Activated T-cell treated with anti-CD3 and anti-CD28 coated beads for 1 hour (primary cell): ENCODE measurements at regions not wholly inside any gene's neighbourhood (a gene's known extent, or its start where the extent isn't known, plus 50 kb on each side); places are given as distances from the start of the nearest gene placed in this dataset.

Source experiments
- DNase-seq: peaks from one replicate; pipeline ENCODE4 v3.0.0-alpha.2; 2020; ENCODE audit warnings: low read depth

DNA sequence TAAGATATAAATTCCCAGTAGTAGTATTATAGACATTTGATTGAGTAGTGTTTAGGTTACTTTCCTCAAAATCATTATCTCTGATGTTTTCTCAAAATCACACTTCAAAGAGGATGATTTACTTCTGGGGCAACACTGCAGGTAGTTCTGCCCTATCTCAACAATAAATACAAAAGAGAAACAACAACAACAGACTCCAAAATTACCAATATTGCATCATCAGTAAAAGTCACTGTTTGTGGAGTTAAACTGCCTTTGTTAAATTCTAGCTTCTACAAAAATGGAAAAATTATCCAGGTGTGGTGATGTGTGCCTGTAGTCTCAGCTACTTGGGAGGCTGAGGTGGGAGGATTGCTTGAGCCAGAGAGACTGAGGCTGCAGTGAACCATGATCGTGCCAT lies 637.6 kb upstream of the ZNF608 start:
- DNase-seq = no peak

DNA sequence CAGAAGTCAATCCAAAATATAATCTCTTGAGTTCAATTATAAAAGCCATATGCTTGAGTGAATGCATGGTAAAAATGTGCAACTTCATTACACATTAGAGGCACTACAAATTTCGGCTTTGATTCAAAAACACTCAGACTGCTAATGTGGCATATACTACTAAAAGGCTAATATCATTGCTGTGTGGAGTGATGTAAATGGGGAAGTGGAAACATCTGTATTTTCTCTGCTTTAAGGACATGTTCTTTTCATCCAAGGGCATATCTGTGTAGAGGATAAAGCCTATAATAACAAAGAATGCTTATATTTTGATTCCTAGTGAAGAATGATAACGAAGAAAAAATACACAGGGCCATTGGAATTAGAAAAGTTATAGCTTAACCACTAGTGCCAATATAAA lies 643.9 kb upstream of the ZNF608 start:
- no peak for DNase-seq

DNA sequence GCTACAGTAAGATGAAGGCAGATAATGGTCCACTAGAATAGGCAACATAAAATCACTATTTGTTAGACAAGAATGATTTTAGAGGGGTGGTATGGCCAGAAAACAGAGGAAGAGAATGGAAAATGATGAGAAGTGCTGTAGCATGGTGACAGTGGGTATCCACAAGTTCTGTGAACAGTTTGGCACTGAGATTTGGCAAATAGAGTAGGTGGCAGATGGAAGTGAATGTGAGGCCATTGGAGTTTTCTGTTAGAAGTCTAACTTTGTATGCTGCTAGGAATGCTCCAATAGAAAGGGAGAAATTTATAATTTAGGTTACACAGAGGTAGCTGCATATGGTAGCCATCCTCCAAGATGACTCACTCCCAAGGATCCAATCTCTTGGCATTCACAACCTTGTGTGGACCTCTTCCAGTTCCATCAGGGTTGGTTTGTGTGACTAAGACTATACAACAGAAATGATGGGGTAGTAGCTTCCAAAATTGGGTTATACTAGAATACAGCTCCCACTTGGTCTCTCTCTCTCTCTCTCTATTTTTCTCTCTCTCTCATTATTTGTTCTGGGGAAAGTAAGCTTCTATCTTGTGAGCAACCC lies 646.9 kb upstream of the ZNF608 start:
- no peak for DNase-seq

DNA sequence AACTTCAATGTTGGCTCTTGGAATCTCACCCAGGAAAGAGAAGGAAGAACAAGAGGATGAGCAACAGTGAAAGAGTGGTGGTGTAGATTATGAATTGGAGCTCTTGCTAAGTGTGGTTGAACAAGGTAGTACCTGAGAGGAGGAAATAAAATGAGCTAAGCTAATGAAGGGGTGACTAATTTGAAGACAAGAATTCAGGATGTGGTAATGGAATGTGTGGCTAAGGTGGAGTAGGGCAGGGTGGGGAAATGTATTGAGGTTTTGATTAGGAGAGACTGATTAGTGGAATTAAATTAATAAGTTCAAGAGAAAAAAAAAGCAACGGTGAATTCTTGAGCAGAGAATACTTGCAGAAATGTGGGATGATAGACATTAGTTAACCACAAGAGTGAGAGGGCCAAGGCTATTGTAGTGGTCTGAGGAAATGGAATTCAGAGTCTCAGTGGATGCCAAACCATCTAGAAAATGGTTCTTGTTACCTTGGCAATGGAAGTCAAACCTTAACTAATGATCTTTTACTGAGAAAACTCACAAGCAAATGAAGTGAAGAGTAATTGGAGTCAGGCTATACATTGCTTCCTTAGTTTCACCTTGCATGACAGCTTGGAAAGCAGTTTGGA lies 648.3 kb upstream of the ZNF608 start:
- no peak for DNase-seq

DNA sequence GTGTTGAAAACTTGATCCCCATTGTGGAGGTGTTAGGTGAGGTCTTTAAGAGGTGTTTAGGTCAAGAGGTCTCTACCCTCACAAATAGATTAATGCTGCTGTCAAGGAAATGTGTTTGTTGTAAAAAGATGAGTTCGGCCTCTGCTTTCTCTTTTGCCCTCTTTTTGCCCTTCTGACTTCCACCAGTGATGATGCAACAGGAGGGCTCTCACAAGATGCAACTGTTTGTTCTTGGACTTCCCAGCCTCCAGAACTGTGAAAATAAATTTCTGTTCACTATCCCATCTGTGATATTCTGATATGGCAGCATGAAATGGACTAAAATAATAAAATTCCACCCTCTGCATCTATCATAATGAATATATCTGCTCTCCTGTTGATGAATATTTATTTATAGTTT lies 650.0 kb upstream of the ZNF608 start:
- DNase-seq = no peak

DNA sequence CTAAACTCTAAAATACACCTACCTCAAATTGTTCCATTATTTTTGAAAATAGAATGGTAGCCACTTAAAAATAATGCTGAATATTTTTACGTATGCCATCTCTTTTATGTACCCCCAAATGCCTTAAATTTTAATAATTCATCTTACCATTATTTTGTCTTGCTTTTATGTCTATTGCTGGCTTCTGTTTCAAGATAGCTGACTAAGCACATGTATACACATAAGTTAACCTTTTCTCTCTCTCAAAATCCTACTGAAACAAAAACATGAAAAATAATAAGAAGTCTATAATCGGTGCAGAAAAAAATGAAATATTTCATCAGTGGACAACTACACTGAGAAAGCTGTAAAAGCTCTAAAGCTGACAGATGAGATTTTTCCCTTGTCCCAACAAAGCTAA lies 652.0 kb upstream of the ZNF608 start:
- DNase-seq = no peak

DNA sequence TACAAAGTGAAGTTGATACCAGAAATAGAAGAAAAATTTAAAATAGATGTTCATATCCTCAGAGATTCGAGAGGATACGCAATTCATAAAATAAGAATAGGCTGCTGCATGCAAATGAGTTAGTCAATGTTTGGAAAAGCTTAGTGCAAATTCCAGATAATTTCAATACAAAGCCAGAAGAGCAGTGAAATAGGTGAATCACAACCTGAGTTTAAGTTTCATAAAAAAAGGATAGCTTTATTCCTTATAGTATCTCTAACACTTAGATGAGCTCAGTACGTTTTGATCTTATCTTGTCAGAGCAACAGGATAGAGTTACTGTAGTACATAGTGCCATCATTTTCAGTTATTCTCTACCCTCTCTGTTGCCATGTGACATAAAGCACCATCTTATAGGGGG lies 653.4 kb upstream of the ZNF608 start:
- DNase-seq = no peak

DNA sequence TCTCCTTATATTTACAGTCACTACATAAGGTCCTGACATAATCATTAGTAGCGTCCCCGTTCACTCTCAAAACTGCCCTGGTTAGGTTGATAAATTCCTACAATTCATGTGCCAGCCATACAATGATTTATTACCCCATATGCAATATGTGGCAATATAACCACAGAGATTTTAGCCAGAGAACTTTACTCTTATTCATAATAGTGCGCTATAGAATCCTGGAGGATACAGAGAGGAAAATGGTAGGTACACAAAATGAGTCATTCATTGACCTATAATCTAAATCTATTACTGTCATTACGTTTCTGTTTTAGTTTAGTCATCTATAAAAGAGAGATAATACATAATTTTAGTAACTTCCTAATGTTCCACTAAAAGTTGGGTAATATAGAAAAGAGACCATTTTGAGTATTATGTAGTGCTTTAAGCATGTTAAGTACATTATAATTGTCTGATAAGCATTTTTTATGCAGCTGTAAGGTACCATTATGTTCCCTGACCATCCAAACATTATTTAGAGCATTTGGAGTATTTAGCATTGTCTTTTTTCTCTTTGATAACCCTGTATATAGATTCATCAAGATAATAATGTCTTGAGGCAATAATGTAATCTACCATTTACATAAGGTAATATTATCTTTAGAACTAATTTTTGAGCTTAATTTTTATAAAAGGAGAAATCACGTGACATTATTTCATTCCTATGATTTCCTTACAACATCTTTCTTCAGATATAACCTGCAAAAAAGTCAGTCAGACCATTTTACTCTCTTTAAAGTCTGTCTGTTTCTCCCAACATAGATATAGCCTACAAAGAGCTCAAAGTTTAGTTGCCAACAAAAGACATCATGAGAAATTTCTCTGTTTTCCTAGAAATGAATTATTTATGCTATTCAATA lies 655.5 kb upstream of the ZNF608 start:
- DNase-seq = no peak

DNA sequence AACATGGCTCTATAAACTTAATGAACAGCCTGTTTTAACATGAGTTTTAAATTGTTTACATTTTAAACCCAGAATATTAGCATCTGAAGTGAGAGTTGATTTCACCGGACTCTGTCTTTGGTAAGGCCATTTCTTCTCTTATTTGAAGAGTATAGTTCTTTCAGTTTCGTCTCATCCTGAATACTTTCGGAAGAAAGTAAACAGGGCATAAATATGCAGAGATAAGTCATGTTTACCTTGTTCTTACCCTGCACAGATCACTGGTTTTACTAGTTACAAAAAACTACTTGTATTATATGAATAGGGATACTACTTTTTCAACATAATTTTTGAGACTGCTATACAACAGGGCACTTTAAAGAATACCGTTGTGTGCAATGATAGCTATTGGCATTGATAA lies 656.3 kb upstream of the ZNF608 start:
- DNase-seq = no peak

DNA sequence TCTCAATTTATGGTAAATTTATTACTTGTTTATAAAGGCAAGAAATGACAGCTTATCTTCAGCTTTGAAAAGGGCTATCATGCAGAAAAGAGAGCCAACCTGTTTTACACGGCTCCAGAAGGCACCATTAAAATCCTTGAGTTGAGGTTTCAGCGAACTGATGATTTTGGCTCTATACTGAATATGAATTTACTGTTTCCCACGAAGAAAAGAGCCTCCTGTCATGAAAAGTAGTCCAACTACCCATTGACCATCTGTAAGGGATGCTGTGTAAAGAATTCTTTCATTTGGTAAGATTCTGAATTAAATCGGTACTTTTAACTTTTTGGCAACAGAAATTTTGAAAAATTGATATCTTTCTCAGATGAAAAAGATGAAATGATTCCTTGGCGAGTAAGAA lies 657.6 kb upstream of the ZNF608 start:
- DNase-seq = no peak

DNA sequence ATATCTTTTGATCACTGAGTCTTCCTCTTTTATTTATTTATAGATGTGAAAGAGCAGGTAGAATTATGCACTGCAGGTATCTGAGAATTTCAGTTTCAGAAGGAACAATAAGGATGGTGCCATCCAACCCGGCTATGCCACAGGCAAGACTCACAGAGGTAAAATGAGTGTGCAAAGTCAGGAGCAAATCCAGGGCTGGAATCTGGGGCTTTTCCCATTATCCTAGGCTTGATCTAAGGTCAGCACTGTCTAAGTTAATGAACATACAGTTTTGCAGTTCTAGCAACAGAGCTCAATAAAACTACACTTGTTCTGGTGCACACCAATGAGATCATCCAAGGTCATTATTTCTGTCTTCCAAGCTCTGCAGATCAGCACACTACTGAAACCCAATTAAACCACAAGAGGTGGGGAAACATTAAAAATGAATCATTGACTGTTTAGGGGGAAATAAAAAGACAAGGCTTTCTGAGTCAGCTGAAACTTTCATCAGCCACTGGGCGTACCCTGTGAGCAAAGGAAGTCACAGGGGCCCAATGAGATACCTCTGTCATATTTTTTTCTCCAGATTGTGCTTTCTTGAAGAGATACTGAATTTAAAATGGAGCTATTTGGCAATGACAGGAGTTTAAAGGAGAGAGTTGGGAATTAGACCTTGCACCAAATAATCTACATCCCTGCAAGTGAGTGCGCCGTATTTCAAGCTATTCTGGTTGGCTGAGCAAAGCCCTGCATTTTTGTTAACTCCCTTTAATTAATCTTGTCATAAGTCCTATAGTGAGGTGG lies 662.2 kb upstream of the ZNF608 start:
- DNase-seq = no peak

DNA sequence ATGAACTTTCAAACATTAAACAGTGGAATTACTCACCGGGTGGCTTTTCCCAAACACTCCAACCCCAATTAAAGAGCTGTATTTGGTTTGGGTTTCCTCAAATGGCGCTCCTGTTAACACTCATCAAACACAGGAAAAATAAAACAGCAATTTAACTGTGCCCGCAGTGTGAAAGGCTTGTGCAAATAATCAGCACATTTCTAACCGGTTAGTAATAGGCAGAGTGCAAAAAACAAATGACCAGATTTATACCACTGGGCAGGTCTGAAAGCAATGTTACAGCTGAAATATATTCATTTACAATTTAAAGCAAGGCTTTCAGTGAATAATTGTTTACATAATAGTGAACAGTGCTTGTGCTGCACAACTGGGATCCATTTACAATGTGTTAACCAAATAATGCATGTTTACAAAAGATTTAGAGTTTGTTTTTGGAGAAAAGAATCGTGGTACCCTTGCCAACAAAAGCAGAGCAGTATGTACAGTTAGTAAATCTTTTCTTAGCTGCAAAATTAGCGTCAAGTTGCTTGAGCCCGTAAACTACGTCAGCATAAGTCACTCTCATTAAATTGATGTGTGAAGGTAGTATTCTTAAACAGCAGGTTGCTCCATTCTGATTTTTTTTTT lies 662.9 kb upstream of the ZNF608 start:
- no peak for DNase-seq

DNA sequence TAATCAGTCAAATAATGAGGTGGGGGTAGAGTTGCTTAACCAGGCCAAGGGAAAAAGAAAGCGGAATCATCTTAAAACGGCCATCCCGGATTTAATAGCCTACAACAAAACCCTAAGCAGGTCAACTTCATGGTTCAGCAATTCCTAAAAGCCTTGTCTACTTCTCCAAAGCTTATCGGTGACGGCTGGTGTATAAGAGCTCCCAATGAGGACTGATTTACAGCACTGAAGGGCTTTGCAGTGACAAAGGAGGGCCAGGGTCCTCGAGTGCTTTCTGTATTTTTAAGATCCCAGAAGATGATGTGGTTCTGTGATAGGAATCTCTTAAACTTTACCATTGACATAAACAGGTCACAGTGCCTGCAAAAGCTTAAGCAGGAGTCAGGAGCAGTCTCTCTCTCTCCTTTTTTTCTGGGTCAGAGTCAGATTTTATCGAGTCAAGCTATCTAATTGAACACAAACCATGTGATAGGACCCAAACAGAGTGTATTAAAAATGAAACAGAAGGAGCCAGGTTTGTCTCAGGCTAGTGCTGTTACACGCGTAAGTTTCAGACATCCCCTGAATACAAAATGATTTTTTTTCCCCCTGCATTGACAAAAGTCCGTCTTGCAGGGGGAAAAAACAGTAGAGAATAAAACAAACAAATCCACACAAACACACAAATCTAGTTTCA lies 663.6 kb upstream of the ZNF608 start:
- no peak for DNase-seq

DNA sequence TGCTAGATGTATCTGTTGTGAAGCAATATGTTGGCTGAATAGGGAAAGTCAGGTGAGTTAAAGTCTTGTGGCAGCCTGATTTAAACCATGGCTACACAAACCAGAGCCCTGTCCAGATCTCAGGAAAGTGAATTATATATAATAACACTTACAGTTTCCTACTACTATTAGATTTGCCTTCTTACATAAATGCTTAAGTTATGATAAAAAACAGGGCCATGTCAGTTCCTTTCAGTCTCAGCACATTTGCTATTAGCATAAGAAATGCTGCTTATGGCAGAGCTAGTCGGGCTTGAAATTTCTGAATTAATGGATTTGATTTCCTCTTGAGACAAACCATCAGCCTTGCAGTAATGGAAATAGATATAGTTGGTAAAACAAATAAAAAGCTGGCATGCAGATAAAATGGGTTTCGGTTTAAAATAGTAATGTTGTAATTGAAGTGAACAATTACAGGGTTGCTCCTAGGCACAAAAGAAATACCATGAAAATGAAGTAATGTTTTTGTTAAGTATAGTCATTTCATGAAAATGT lies 664.2 kb upstream of the ZNF608 start:
- DNase-seq = no peak

DNA sequence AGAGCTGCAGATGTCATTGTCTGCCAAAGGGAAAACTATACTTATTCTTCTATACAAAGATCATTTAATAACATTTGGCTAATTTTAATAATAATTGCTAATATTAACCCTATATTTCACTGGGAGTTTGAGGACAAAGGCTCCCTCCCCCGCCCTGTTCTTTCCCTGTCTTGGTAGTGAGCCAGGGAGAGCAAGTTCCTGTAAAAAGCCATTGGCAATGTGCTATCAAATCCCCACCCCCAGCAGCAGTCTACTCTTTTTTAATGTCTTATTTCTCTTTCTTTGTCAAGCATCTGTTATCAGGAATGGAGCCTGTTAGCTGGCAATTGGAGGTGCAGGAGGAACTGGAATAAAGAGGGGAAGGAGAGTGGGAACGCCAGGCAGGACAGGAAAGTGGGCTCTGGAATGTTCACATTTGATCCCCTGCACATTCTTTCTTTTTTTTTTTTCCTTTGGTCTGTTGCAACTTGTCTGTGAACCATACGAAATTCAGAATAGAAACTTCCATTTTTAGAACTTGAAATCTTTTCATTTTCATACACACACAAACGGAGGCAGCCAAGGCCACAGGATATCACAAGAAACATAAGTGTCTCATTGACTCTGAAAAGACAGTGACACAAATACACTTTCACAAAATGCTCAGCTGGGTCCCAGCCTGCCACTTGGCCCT lies 664.8 kb upstream of the ZNF608 start:
- no peak for DNase-seq

DNA sequence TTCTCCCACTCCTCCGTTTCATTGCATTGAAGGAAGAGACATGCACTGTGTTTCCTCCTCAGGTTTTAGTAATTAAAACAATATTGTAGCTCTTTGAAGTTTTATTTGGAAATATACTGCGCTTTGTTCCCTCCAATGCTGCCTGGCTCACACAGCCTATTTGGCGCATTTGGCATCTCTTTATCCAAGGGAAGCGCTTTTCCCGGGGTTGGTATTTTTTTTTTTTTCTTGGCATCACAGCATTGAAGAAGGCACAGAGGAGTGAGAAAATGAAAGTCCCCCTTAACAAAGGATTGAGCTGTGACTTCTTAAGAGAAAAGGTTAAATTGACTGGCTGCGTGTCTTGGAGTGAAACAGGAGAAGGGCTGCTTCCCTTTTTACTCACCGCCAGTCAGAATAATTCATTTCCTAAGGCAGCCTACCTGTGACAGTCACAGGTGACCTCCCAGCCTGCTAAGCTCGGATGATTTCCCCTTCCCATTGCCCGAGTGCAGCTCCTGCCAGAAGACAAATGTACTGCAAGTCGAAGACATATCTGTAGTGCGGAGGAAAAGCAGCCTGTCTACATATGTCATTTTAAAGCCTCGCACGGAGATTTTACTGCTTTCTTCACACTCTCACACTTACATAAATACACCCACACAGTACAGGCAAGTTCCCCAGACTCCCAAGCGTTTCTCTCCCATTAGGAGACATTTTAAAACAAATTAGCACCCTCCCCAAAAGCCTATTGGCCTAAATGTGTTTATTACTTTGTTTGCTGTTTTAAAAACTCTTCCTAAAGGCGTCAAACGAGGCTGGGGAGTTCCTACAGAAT lies 665.5 kb upstream of the ZNF608 start:
- no peak for DNase-seq

DNA sequence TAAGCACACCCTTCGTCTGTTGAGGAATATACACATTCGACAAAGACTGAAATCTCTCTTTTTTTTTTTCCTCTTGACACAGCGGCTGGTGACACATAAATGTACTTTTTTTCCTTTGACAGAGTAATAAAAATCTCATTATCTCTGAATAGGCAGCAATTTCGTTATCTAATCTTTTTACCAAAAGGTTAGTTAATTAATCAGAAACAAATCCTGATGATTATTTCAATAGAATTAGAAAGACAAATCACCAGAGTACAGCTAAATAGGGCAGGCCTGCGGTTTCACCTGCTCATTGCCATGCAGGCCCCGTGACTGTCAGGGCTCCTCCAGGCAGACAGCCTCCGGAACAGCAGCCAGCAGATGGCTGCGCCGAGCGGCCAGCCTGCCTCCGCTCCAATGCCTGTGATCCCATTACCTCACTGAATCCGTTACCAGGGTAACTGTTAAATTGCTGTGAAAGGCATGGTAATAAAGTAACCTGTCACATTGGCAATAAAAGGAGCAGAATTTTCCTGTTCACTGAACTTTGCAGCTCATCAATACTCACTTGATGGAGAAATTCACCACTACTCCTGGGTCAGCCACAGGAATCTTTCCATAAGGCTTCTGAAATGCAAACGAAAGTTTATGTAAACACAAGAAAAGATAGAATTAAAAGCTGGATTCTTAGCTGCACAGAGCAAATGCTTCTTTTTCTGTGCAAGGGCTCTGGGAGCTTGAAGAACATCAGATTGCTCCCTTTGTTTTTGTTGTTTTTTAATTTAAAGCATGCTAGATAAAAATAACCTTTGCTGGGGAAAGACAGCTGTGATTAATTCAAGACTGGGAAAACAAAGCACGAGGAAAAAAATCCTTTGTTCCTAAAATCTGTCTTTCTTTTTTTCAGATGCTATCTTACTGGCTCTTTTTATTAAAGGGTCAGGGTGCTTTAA lies 666.4 kb upstream of the ZNF608 start:
- no peak for DNase-seq

DNA sequence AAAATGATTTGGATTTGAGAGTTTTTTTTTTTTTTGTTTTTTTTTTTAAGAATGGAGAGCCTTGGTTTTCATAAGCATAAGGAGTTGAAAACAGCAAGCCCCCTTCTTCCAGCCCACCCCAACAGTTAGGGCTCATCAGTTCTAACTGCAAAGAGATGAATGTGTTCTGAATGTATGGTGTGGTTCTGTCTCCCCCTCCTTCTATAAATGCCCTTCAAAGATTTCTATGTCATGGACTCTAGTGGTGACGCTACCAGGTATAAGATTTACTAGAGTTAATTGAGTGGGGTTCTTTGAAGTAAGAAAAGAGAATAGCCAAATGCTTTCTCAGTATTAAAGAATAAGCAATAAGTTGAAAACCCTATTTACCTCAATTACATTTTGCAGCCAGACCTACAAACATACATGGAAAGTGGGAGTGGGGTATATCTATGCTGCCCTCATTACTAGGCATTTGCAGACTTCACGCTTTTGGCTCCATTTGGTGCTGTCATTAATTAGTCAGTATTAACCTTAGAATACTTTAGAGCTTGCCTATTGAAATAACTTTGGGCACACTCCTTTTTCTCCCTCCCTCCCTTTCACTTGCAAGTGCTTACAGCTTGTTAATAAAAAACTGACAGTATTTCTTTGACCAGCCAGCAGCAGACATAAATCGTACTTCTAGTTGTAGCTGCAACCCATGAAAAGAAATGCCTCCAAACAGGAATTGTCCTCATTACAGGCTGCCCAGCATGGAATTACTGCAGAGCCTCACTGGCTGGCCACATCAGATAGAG lies 667.2 kb upstream of the ZNF608 start:
- DNase-seq = no peak
